HepG2 (cell line): ENCODE measurements at regions not wholly inside any gene's neighbourhood (a gene's known extent, or its start where the extent isn't known, plus 50 kb on each side); places are given as distances from the start of the nearest gene placed in this dataset.

ENCODE experiments used
- REPIN1 ChIP-seq: sonication (generic); formaldehyde crosslinking; IDR thresholded peaks from 2 replicates; pipeline ENCODE4 v1.8.0; 2022; ENCODE audit warnings: missing genetic modification reagents, low read depth, mild to moderate bottlenecking, borderline replicate concordance
- SNRNP70 ChIP-seq: fragments of 200-400 bp; formaldehyde crosslinking; IDR thresholded peaks from 2 replicates; pipeline ENCODE4 v1.6.1; 2017; ENCODE audit warnings: mild to moderate bottlenecking, low read depth, low read length, moderate library complexity
- ZBTB21 ChIP-seq: sonication (generic); formaldehyde crosslinking; IDR thresholded peaks from 2 replicates; pipeline ENCODE4 v1.4.0; 2020; ENCODE audit warnings: missing genetic modification reagents
- ZNF317 ChIP-seq: sonication (generic); formaldehyde crosslinking; IDR thresholded peaks from 2 replicates; pipeline ENCODE4 v1.5.0; 2020; ENCODE audit warnings: mild to moderate bottlenecking, missing genetic modification reagents
- ZNF629 ChIP-seq: sonication (generic); formaldehyde crosslinking; conservative IDR thresholded peaks from 2 replicates; pipeline ENCODE4 v1.5.0; 2020; ENCODE audit warnings: missing genetic modification reagents
- ZNF883 ChIP-seq: sonication (generic); formaldehyde crosslinking; IDR thresholded peaks from 2 replicates; pipeline ENCODE4 v1.5.1; 2020; ENCODE audit warnings: mild to moderate bottlenecking, missing genetic modification reagents; ENCODE audit errors: not compliant biosample characterization
- ZSCAN31 ChIP-seq: sonication (generic); formaldehyde crosslinking; IDR thresholded peaks from 2 replicates; pipeline ENCODE4 v1.5.0; 2020; ENCODE audit warnings: low read depth, mild to moderate bottlenecking, missing genetic modification reagents
- TF ChIP-seq, protein P1 (sequence below): sonication (generic); formaldehyde crosslinking; conservative IDR thresholded peaks from 2 replicates; pipeline ENCODE4 v1.4.0; 2020; ENCODE audit warnings: missing genetic modification reagents
- TF ChIP-seq, protein P2 (sequence below): sonication (generic); formaldehyde crosslinking; IDR thresholded peaks from 2 replicates; pipeline ENCODE4 v1.5.0; 2020; ENCODE audit warnings: mild to moderate bottlenecking, missing genetic modification reagents, borderline replicate concordance
- TF ChIP-seq, protein P3 (sequence below): sonication (generic); formaldehyde crosslinking; IDR thresholded peaks from 2 replicates; pipeline ENCODE4 v1.5.0; 2020; ENCODE audit warnings: mild to moderate bottlenecking, low read depth, missing genetic modification reagents, borderline replicate concordance
- TF ChIP-seq, protein P4 (sequence below): sonication (generic); formaldehyde crosslinking; IDR thresholded peaks from 2 replicates; pipeline ENCODE4 v1.5.1; 2020; ENCODE audit warnings: mild to moderate bottlenecking, missing genetic modification reagents, borderline replicate concordance
- TF ChIP-seq, protein P5 (sequence below): sonication (generic); formaldehyde crosslinking; IDR thresholded peaks from 2 replicates; pipeline ENCODE4 v1.4.0; 2020; ENCODE audit warnings: missing genetic modification reagents

DNA sequence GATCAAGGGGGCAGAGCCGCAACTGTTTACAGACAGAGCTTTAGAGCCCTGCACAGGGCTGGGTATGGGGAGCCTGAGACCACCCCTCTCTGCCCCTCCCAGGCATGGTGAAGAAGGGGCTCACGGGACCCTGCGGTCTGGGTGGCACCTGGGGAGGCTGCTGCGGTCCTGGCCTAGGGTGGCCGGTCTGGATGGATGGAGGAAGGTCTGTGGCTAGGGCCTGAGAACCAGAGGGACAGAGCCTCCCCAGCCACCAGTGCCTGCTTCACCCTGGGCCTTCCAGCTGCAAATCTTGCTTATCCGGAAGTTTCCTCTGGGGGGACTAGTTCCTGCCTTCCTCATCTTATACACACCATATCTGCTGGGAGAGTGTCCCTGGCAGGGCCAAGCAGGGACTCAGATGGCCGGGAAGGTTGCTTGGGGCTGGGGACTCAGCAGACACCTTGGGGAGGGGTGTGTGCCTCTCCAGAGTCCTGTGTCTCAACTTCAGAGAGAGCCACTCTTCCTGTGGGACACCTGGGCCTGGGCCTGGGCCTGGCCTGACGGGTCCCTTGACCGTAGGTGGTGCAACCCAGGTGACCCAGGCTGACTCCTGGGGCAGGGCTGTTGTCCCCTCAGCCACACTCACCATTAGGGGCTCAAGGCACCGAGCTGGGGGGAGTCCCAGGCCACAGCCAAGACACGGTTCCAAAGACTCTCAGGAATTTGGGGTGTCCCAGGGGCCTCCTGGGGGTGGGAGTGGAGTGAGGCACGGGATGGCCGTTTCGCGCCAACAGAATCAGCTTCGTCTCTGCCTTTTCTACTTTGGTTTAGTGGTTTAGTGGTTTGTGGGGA lies 52.0 kb upstream of the ACTRT2 start (continued):
- TF ChIP-seq REPIN1 (no peak), ZNF883 (CRISPR knock-in tag) (no peak), SNRNP70 (no peak), ZBTB21 (no peak), ZNF317 (CRISPR knock-in tag) (no peak), ZNF629 (CRISPR knock-in tag) (no peak), ZSCAN31 (CRISPR knock-in tag) (no peak)
- TF ChIP-seq, protein P1, sequence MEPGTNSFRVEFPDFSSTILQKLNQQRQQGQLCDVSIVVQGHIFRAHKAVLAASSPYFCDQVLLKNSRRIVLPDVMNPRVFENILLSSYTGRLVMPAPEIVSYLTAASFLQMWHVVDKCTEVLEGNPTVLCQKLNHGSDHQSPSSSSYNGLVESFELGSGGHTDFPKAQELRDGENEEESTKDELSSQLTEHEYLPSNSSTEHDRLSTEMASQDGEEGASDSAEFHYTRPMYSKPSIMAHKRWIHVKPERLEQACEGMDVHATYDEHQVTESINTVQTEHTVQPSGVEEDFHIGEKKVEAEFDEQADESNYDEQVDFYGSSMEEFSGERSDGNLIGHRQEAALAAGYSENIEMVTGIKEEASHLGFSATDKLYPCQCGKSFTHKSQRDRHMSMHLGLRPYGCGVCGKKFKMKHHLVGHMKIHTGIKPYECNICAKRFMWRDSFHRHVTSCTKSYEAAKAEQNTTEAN (CRISPR knock-in tag): no peak
- TF ChIP-seq, protein P2, sequence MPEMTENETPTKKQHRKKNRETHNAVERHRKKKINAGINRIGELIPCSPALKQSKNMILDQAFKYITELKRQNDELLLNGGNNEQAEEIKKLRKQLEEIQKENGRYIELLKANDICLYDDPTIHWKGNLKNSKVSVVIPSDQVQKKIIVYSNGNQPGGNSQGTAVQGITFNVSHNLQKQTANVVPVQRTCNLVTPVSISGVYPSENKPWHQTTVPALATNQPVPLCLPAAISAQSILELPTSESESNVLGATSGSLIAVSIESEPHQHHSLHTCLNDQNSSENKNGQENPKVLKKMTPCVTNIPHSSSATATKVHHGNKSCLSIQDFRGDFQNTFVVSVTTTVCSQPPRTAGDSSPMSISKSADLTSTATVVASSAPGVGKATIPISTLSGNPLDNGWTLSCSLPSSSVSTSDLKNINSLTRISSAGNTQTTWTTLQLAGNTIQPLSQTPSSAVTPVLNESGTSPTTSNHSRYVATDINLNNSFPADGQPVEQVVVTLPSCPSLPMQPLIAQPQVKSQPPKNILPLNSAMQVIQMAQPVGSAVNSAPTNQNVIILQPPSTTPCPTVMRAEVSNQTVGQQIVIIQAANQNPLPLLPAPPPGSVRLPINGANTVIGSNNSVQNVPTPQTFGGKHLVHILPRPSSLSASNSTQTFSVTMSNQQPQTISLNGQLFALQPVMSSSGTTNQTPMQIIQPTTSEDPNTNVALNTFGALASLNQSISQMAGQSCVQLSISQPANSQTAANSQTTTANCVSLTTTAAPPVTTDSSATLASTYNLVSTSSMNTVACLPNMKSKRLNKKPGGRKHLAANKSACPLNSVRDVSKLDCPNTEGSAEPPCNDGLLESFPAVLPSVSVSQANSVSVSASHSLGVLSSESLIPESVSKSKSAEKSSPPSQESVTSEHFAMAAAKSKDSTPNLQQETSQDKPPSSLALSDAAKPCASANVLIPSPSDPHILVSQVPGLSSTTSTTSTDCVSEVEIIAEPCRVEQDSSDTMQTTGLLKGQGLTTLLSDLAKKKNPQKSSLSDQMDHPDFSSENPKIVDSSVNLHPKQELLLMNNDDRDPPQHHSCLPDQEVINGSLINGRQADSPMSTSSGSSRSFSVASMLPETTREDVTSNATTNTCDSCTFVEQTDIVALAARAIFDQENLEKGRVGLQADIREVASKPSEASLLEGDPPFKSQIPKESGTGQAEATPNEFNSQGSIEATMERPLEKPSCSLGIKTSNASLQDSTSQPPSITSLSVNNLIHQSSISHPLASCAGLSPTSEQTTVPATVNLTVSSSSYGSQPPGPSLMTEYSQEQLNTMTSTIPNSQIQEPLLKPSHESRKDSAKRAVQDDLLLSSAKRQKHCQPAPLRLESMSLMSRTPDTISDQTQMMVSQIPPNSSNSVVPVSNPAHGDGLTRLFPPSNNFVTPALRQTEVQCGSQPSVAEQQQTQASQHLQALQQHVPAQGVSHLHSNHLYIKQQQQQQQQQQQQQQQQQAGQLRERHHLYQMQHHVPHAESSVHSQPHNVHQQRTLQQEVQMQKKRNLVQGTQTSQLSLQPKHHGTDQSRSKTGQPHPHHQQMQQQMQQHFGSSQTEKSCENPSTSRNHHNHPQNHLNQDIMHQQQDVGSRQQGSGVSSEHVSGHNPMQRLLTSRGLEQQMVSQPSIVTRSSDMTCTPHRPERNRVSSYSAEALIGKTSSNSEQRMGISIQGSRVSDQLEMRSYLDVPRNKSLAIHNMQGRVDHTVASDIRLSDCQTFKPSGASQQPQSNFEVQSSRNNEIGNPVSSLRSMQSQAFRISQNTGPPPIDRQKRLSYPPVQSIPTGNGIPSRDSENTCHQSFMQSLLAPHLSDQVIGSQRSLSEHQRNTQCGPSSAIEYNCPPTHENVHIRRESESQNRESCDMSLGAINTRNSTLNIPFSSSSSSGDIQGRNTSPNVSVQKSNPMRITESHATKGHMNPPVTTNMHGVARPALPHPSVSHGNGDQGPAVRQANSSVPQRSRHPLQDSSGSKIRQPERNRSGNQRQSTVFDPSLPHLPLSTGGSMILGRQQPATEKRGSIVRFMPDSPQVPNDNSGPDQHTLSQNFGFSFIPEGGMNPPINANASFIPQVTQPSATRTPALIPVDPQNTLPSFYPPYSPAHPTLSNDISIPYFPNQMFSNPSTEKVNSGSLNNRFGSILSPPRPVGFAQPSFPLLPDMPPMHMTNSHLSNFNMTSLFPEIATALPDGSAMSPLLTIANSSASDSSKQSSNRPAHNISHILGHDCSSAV (CRISPR knock-in tag): no peak
- TF ChIP-seq, protein P3, sequence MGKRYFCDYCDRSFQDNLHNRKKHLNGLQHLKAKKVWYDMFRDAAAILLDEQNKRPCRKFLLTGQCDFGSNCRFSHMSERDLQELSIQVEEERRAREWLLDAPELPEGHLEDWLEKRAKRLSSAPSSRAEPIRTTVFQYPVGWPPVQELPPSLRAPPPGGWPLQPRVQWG (CRISPR knock-in tag): no peak
- TF ChIP-seq, protein P4, sequence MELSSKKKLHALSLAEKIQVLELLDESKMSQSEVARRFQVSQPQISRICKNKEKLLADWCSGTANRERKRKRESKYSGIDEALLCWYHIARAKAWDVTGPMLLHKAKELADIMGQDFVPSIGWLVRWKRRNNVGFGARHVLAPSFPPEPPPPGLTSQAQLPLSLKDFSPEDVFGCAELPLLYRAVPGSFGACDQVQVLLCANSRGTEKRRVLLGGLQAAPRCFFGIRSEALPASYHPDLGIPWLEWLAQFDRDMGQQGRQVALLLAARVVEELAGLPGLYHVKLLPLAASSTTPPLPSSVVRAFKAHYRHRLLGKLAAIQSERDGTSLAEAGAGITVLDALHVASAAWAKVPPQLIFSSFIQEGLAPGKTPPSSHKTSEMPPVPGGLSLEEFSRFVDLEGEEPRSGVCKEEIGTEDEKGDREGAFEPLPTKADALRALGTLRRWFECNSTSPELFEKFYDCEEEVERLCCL: no peak
- TF ChIP-seq, protein P5, sequence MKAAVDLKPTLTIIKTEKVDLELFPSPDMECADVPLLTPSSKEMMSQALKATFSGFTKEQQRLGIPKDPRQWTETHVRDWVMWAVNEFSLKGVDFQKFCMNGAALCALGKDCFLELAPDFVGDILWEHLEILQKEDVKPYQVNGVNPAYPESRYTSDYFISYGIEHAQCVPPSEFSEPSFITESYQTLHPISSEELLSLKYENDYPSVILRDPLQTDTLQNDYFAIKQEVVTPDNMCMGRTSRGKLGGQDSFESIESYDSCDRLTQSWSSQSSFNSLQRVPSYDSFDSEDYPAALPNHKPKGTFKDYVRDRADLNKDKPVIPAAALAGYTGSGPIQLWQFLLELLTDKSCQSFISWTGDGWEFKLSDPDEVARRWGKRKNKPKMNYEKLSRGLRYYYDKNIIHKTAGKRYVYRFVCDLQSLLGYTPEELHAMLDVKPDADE (CRISPR knock-in tag): no peak
